Gastroesophageal sphincter (tissue), 3 donors: ENCODE measurements at regions not wholly inside any gene's neighbourhood (a gene's known extent, or its start where the extent isn't known, plus 50 kb on each side); places are given as distances from the start of the nearest gene placed in this dataset.

Source experiments
- CTCF ChIP-seq, 4 experiments: fragments of 200-600 bp in 2 of 4; fragments of 450-650 bp in 2 of 4; sonication (generic) in 1 of 4; IDR thresholded peaks; one replicate each; pipeline ENCODE4 v1.5.1; 2017 to 2019; ENCODE audit warnings: antibody characterized with exemption in 4 of 4, mild to moderate bottlenecking in 2 of 4, moderate library complexity in 2 of 4
- POLR2A ChIP-seq, 2 donors: fragments of 450-650 bp; IDR thresholded peaks; one replicate each; pipeline ENCODE4 v1.6.1; 2017; ENCODE audit warnings: antibody characterized with exemption in 2 of 2, mild to moderate bottlenecking in 2 of 2, moderate library complexity in 1 of 2
- POLR2AphosphoS5 ChIP-seq: sonication (generic); formaldehyde crosslinking; IDR thresholded peaks from one replicate; pipeline ENCODE4 v1.6.1; 2017; ENCODE audit warnings: antibody characterized with exemption

- TF ChIP-seq CTCF (IDR thresholded peaks at IDR 0.05): no peak
- no peak for TF ChIP-seq POLR2A (IDR thresholded peaks at IDR 0.05)
- no peak for TF ChIP-seq POLR2AphosphoS5
Measured at GRCh38 chr6:112407101-112407590, 60.0 kb downstream of the RFPL4B start.
